GM19455 (cell line): ENCODE measurements at regions not wholly inside any gene's neighbourhood (a gene's known extent, or its start where the extent isn't known, plus 50 kb on each side); places are given as distances from the start of the nearest gene placed in this dataset.

ENCODE experiments used
- ATAC-seq: cut with Tn5 transposase; IDR thresholded peaks from one replicate; pipeline ENCODE4 v1.9.1; 2021; ENCODE audit not compliant: unreplicated experiment

DNA sequence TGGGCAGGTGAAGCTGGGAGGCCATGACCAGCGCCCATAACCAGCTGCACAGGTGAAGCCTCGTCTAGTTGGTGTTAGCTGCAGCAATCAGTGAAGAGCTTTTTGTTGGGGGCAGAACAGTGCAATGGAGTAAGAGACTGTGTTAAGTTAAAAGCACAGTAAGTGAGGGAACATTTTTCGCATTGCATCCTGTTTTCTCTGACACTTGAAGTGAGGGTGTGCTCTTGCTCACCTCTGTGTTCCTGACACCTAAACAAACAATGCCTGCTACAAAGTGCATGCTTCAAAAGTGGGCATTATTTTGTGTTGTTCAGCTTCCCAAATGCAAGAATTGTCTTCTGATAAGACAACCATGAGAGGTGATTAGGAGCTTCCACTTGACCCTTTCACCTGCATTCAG, 324.0 kb upstream of the ACVR2A start:
- ATAC-seq: no peak

DNA sequence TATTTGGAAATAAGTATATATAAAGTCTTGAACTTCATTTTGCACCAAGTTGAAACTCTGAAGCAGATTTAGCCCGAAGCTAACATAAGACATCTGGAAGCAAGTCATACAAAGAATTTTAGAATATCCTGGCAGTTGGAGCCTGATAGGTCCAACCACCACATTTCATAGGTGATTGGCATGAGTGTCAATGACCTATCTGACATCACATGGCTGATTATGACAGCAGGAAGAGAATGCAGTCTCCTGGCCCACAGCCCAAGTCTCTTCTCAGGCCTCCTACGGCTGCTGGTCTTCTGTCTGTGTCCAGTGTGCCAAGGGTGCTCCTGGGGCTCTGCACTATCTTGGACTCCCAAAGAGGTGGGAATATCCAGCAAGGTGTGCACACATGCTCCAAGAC, 325.7 kb upstream of the ACVR2A start:
- no peak for ATAC-seq

- ATAC-seq: no peak
These were observed 329.6 kb upstream of the ACVR2A start for GRCh38 chr2:147515213-147515612.

- no peak for ATAC-seq
These were observed 332.6 kb upstream of the ACVR2A start for GRCh38 chr2:147512206-147512605.

GRCh38 chr2:147511491-147511948, 333.3 kb upstream of the ACVR2A start:
- no peak for ATAC-seq

DNA sequence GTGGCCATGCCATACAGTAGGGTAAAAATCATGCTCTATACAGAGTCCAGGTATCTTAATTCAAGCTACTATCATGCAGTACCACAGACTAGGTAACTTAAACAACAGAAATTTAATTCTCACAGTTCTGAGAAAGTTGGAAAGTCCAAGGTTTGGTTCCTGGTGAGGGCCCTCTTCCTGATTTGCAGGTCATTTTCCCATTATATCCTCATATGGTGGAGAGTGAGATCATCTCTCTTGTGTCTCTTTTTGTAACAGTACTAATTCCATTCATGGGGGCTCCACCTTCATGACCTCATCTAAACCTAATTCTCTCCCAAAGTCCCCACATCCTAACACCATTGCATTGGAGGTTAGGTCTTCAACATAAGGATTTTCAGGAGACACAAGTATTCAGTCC, 335.0 kb upstream of the ACVR2A start:
- no peak for ATAC-seq

GRCh38 chr2:147506889-147507288, 337.9 kb upstream of the ACVR2A start:
- ATAC-seq: no peak

- ATAC-seq: no peak
These were observed 342.0 kb upstream of the ACVR2A start for GRCh38 chr2:147502711-147503290.

- ATAC-seq: no peak
These were observed 342.9 kb upstream of the ACVR2A start for GRCh38 chr2:147501968-147502367.

DNA sequence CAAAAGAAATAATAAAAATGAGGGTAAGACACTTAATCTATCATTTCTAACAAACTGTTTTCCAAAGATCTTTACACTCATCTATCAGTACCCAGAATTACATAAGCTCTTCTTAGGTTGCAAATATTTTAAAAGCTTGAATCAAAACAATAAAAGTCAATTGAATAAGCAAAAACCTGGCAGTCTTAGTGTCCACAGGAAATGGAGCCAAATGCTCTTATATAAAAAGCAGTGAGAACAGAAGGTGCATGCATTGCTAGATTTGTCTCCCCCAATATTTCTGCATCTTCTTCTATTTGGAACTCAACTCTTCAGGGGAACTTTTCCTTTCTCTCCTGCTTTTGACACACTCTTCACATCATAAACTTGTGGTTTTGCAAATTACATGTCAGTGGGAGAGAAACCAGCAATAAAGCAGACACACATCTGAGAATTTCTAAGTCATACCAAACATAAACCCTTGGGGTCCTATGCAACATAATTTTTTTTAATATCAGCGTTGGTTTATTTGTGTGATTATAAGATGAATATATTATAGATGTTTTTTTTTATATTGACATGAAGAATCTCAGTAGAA, 343.9 kb upstream of the ACVR2A start:
- ATAC-seq: no peak

DNA sequence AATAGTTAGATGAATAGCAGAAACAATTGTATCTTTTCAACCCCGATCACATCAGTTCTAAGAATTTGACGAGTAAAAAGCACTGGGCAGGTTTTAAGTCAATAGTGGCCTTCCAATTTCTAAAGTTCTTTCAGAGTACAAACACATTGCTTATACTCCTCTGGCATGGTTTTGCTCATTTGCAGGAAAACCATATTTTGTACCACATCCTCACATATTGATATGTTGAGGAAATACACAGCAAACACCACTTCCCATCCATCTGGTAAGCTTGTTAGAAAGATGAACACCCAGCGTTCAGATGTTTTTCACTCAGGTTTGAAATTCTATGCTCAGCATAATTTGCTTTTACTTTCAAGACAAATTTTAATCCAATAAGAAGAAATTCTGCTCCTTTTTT, 344.6 kb upstream of the ACVR2A start:
- no peak for ATAC-seq

GRCh38 chr2:147499785-147500184, 345.0 kb upstream of the ACVR2A start:
- ATAC-seq: no peak

DNA sequence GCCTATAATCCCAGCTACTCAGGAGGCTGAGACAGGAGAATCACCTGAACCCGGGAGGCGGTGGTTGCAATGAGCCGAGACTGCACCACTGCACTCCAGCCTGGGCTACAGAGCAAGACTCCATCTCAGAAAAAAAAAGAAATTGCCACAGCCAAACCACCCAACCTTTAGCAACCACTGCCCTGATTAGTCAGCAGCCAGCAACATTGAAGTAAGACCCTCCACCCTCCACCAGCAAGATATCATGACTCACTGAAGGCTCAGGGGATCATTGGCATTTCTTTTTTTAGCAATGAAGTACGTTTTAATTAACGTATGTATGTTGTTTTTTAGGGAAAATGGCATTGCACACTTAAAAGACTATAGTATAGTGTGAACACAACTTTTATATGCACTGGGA, 349.1 kb upstream of the ACVR2A start:
- ATAC-seq: no peak

- ATAC-seq: no peak
These were observed 352.4 kb upstream of the ACVR2A start for GRCh38 chr2:147492471-147492870.

DNA sequence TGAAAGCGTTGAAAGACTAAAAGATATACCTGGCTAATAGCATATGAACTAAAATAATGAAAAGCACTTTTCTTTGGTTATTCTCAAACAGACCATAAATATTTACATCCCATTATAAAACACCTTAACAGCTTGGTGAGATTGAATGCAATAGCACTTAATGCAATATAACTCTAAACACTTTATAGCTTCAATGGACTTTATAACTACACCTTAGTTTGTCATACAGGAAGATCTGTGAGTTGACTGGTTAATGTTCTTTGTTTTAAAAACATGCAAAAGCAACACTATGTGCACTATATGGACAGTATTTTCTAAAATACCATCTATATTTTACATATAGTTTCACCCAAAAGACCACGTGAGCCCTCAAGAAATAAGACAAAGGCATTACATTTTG, 353.3 kb upstream of the ACVR2A start:
- no peak for ATAC-seq

DNA sequence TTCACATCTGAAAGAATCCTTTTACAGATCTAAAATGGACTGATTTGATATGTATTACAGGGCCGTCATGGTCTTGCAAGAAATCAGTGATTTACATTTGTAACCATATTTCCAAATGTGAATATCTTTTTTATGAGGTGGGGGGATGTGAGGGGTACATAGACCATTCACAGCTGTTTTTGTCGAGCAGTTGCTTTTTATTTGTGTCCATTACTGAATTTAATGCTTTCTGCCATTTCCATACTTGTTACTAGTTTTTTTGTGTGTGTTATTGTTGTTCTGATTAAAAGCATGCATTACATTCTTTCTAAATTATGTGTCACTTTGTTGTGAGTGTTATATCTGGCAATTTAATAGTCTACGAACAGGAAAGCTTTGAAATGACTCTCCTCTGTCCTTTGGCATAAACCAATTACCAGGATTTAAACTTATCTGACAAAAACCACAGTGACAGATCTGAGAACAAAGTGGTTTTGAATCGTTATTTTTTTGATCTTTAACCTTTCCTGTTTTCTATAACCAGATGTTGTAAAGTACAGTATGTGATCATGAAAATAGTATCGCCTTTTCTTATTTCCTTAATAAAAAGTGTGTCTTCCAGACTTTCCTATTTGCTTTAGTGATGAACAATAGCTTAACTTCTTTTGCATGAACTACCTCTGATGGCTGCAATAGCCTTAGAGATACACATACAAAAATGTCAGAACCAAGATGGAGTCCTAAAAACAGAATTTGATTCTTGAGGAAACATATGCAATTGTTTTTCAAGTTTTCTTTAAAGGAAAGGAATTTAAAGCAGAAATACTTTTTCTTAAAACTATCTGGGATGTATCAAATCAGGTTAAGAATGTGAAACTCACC, 354.2 kb upstream of the ACVR2A start:
- no peak for ATAC-seq

DNA sequence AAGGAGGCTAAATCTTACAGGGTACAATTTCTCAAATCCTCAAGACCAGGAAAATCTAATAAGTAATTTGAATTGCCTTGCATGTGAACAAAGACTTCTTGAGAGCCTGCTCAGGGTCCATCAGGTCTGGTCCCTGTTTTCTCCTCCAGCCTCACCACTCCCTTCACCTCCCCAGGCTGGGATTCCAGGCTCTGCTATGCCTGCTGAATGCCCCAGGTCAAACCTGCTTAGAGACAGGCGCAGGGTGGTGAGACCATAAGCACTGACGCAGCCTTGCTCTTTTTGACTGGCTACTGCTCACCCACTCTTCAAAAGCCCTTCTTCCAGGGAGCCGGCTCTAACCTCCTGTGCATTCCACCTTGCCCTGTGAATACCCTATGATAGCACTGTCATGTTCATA, 356.4 kb upstream of the ACVR2A start:
- no peak for ATAC-seq

DNA sequence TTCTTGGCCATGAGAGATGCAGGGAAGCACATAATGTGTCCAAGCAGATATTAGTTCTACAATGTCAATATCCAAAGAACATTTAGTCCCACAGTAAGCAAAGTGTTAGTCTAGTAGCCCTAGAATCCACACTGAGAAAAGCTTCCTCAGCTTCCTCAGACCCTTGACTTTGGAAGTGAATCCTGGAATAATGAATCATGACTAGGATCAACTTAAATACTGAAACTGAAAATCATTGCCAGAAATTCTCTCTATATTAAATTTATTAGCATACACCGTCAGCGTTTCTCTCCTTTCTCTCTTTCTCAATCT, 356.9 kb upstream of the ACVR2A start:
- no peak for ATAC-seq

- ATAC-seq: no peak
These were observed 357.4 kb upstream of the ACVR2A start for GRCh38 chr2:147487286-147487977.

- no peak for ATAC-seq
These were observed 359.5 kb upstream of the ACVR2A start for GRCh38 chr2:147485210-147485851.

GRCh38 chr2:147483911-147484310, 360.9 kb upstream of the ACVR2A start:
- ATAC-seq: no peak
